ENCODE measurements at regions not wholly inside any gene's neighbourhood (a gene's known extent, or its start where the extent isn't known, plus 50 kb on each side); places are given as distances from the start of the nearest gene placed in this dataset.
"Not testable (repeated sequence)": the region's sequence is repeated elsewhere in the genome, so short reads cannot be mapped to it uniquely, and the experiment has no call there.

GRCh38 chr2:15756011-15756550, 164.4 kb downstream of the DDX1 start:
- TF ChIP-seq CTCF (IDR thresholded peaks at IDR 0.05) (no peak), POLR2A (IDR thresholded peaks at IDR 0.05) (no peak)
- Histone ChIP-seq H3K9me3 (no peaks in the 10 kb centered on the region), H3K36me3 (no peaks in the 10 kb centered on the region), H3K4me1 (no peaks in the 10 kb centered on the region), H3K27ac (no peak overlapping the region), H3K27me3 (no peaks in the 10 kb centered on the region), H3K4me3 (no peak overlapping the region)
- DNase-seq: no peak

- TF ChIP-seq POLR2A (IDR thresholded peaks at IDR 0.05) (no peak), CTCF (IDR thresholded peaks at IDR 0.05) (no peak)
- H3K9me3 ChIP-seq: no peaks in the 10 kb centered on the region
- H3K4me3 ChIP-seq: no peak overlapping the region
- no peak overlapping the region for H3K27ac ChIP-seq
- H3K4me1 ChIP-seq: no peaks in the 10 kb centered on the region
- H3K36me3 ChIP-seq: no peaks in the 10 kb centered on the region
- DNase-seq: no peak
- H3K27me3 ChIP-seq: no peaks in the 10 kb centered on the region
Measured at GRCh38 chr2:15756882-15757819, 165.5 kb downstream of the DDX1 start.

- H3K4me3 ChIP-seq: no peak overlapping the region
- no peak for DNase-seq
- TF ChIP-seq POLR2A (IDR thresholded peaks at IDR 0.05) (no peak), CTCF (IDR thresholded peaks at IDR 0.05) (no peak)
- H3K27ac ChIP-seq: no peak overlapping the region
- no peaks in the 10 kb centered on the region for H3K4me1 ChIP-seq
- no peaks in the 10 kb centered on the region for H3K36me3 ChIP-seq
- no peaks in the 10 kb centered on the region for H3K9me3 ChIP-seq
- no peaks in the 10 kb centered on the region for H3K27me3 ChIP-seq
Measured at GRCh38 chr2:15757820-15758586, 166.3 kb downstream of the DDX1 start.

GRCh38 chr2:15758848-15759247, 167.2 kb downstream of the DDX1 start:
- Histone ChIP-seq H3K36me3 (no peaks in the 10 kb centered on the region), H3K4me1 (no peaks in the 10 kb centered on the region), H3K9me3 (no peaks in the 10 kb centered on the region), H3K27ac (no peak overlapping the region), H3K4me3 (no peak overlapping the region), H3K27me3 (no peaks in the 10 kb centered on the region)
- TF ChIP-seq CTCF (IDR thresholded peaks at IDR 0.05): no peak
- no peak for TF ChIP-seq POLR2A (IDR thresholded peaks at IDR 0.05)
- peak in 1 of 3 donors; percentile 25 for DNase-seq

GRCh38 chr2:15759385-15759784, 167.7 kb downstream of the DDX1 start:
- Histone ChIP-seq H3K9me3 (no peaks in the 10 kb centered on the region), H3K36me3 (no peaks in the 10 kb centered on the region), H3K4me1 (no peaks in the 10 kb centered on the region), H3K27me3 (no peaks in the 10 kb centered on the region), H3K27ac (no peak overlapping the region), H3K4me3 (no peak overlapping the region)
- TF ChIP-seq POLR2A (IDR thresholded peaks at IDR 0.05): no peak
- TF ChIP-seq CTCF (IDR thresholded peaks at IDR 0.05): no peak
- no peak for DNase-seq

- H3K4me3 ChIP-seq, H3K27me3 ChIP-seq, H3K36me3 ChIP-seq, H3K4me1 ChIP-seq, H3K27ac ChIP-seq, H3K9me3 ChIP-seq: not testable (repeated sequence)
- DNase-seq: peak in 1 of 3 donors; percentile 5
Measured at GRCh38 chr2:15759791-15760190, 168.1 kb downstream of the DDX1 start.

Data from Peyer's patch (tissue), 4 donors.